Spleen (tissue), 7 donors: ENCODE measurements at regions not wholly inside any gene's neighbourhood (a gene's known extent, or its start where the extent isn't known, plus 50 kb on each side); places are given as distances from the start of the nearest gene placed in this dataset.

Experiments used
- CTCF ChIP-seq, 11 experiments: fragments of 200-600 bp in 7 of 11; fragments of 450-650 bp in 4 of 11; sonication (generic) in 4 of 11; IDR thresholded peaks in 8 of 11; conservative IDR thresholded peaks in 3 of 11; 1 replicate in 7 of 11; 2 replicates in 4 of 11; pipeline versions ENCODE4 v1.4.0 to v1.8.0; 2016 to 2021; ENCODE audit warnings: antibody characterized with exemption in 11 of 11, inconsistent platforms in 4 of 11, mild to moderate bottlenecking in 1 of 11
- POLR2A ChIP-seq, 3 donors: fragments of 450-650 bp; IDR thresholded peaks; one replicate each; pipeline ENCODE4 v1.5.1; 2017; ENCODE audit warnings: antibody characterized with exemption in 3 of 3, mild to moderate bottlenecking in 1 of 3
- POLR2AphosphoS5 ChIP-seq, 3 donors: sonication (generic); formaldehyde crosslinking; IDR thresholded peaks; one replicate each; pipeline ENCODE4 v1.5.1; 2017; ENCODE audit warnings: antibody characterized with exemption in 3 of 3
- donor health status: DM: no; HTN: no; CAD: no; lungs with moderate emphysema.
- donor health status: DM: no; HTN: no; CAD: no.
- donor health status: DM: no; HTN: no; CAD: no.

- no peak for TF ChIP-seq CTCF (IDR thresholded peaks at IDR 0.05 in 8 of 11, conservative IDR thresholded peaks at IDR 0.05 in 3 of 11)
- TF ChIP-seq POLR2AphosphoS5 (IDR thresholded peaks at IDR 0.05): no peak
- no peak for TF ChIP-seq POLR2A (IDR thresholded peaks at IDR 0.05)
These were observed 167.8 kb downstream of the BACH1 start for GRCh38 chr21:29466532-29466931.
